AG04449 (cell line): ENCODE measurements at regions not wholly inside any gene's neighbourhood (a gene's known extent, or its start where the extent isn't known, plus 50 kb on each side); places are given as distances from the start of the nearest gene placed in this dataset.

ENCODE experiments used
- CTCF ChIA-PET: fragments of 350-600 bp; formaldehyde crosslinking; extraction: SDS; loops from one replicate; lab custom pipeline; 2021; ENCODE audit warnings: antibody characterized with exemption; lab: Yijun Ruan, JAX
- POLR2A ChIA-PET: fragments of 400-600, 350-600 bp; formaldehyde crosslinking; extraction: SDS; loops from one replicate; lab custom pipeline; 2020; ENCODE audit warnings: antibody characterized with exemption, inconsistent platforms; lab: Yijun Ruan, JAX
- DNase-seq: peaks from one replicate; pipeline ENCODE4 v3.0.0-alpha.2; 2010; ENCODE audit warnings: low read depth, low spot score
- H3K4me3 ChIP-seq: 2 replicates; pipeline ENCODE4 v1.5.1; 2011; ENCODE audit warnings: low read depth, mild to moderate bottlenecking, control low read depth, low read length
- TF ChIP-seq, protein P1 (sequence below): IDR thresholded peaks from one replicate; pipeline ENCODE4 v1.5.1; 2011; ENCODE audit warnings: mild to moderate bottlenecking, moderate library complexity, low read length, control low read depth, inconsistent platforms; ENCODE audit not compliant: insufficient read depth; ENCODE audit errors: missing control alignments

DNA sequence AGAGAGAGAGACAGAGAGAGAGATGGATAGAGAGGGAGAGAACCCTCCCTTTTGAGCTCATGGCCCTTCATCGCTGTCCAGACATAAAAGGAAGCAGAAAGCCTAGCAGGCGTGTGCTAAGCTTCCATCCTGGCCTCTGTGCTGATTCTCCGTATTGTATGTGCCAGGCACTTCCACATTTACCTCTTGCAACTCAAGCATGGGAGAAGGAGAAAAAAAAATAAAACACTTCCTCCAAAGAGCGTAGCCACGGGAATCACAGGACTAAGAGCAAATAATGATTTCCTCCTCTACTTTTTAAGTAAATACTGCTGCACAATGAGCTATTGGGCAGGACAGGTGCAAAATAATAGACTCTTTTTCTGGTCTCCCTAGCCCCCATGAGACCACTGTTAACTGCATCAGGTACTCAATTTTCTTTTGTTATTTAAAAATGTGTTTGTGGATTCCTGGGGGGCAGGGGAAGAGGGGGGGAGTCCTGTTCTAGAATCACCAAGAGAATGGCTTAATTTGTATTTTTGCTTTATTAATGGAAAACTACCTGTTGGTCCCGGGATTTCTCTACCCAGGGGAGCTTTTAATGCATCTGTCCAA is 154.3 kb downstream of the NXPE2 start:
- TF ChIP-seq, protein P1, sequence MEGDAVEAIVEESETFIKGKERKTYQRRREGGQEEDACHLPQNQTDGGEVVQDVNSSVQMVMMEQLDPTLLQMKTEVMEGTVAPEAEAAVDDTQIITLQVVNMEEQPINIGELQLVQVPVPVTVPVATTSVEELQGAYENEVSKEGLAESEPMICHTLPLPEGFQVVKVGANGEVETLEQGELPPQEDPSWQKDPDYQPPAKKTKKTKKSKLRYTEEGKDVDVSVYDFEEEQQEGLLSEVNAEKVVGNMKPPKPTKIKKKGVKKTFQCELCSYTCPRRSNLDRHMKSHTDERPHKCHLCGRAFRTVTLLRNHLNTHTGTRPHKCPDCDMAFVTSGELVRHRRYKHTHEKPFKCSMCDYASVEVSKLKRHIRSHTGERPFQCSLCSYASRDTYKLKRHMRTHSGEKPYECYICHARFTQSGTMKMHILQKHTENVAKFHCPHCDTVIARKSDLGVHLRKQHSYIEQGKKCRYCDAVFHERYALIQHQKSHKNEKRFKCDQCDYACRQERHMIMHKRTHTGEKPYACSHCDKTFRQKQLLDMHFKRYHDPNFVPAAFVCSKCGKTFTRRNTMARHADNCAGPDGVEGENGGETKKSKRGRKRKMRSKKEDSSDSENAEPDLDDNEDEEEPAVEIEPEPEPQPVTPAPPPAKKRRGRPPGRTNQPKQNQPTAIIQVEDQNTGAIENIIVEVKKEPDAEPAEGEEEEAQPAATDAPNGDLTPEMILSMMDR, result no peak
- DNase-seq, result no peak
- no peak overlapping the region for H3K4me3 ChIP-seq
- POLR2A ChIA-PET, result no interaction called here
- CTCF ChIA-PET, result no interaction called here

DNA sequence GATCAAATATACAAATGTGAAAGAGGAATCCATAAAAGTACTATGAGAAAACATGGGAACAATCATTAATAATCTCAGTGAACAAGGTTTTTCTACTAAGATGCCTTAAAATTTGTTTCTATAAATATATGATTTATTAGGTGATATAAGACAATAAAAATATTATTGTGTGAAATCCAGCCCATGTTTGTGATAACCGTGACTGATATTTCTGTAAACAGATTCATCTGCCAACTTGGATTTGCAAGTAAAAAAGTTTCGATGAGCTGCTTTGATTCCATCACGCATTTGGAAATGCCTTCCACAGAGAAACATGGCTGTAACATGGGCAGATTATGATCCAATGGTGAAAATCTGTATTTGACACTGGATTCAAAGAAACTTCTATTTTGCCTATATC is 157.8 kb downstream of the NXPE2 start:
- no peak for DNase-seq
- TF ChIP-seq, protein P1, result no peak
- POLR2A ChIA-PET, result no interaction called here
- CTCF ChIA-PET, result no interaction called here
- H3K4me3 ChIP-seq, result no peak overlapping the region

DNA sequence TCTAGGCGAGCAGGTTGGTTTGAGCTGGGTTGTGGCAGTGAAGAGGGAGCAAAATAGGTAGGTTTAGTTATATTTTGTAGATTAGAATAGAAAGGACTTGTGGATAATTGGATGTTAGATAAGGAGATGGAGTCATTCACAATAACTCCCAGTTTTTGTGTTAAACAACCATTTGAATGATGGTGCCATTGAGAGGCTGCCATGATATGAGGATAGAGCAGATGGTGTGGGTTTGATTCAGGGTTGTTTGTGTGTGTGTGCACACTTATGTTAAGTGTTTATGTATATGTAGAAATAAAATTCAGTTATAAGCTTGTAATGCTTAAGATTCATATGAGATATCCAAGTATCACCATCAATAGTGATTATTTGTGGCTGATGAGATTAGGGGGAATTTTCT is 166.6 kb downstream of the NXPE2 start:
- POLR2A ChIA-PET, result no interaction called here
- TF ChIP-seq, protein P1, result no peak
- no peak overlapping the region for H3K4me3 ChIP-seq
- DNase-seq, result no peak
- CTCF ChIA-PET, result no interaction called here

DNA sequence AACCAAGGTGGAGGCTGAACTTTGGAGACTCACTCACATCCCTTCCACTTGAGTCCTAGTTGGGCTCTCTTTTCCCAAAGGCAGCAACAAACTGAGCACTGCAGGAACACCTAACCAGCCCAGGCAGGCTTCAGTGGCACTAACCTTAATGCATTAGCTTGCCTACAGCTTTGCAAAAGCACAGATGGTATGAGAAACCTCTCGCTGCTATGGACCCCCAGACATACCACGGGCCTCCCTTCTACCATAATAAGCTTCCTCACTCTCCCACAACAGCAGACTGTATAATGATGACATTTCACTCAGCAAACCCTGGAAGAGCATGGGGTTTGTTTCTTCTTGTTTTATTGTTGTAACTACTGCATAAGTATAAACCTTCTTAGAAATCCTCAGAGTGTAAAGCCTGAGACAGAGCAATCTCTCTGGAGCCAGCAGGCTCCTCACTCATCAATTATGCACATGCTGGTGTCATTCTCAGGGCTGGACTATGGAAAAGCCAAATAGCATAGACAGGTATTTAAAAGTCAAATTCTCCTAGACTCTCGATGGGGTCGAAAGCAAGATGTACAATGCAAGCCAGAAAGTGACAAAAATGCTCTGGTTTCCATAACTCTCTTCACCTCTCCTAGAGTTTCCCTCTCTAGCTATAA is 167.6 kb downstream of the NXPE2 start:
- ChIA-PET POLR2A (no interaction called here), CTCF (no interaction called here)
- TF ChIP-seq, protein P1, result no peak
- H3K4me3 ChIP-seq, result no peak overlapping the region
- DNase-seq, result no peak

DNA sequence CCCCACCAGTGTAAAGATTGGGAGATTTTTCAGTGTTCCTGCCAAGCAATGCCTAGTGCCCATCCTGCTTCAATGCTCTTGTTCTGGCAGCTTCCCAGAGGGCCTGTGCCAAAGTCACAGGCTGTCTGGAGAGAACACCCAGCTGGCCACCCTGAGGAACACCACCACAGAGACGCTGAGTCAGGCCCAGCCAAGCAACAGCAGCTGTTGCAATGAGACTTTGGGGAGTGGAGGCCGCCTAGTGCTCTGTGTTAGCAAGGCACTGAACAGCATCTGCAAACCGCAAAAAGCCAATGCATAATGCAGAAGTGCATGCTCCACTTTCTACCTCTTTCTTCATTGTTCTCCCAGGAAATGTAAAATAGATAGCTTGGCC is 168.1 kb downstream of the NXPE2 start:
- no peak for DNase-seq
- TF ChIP-seq, protein P1, result no peak
- POLR2A ChIA-PET, result no interaction called here
- H3K4me3 ChIP-seq, result no peak overlapping the region
- CTCF ChIA-PET, result no interaction called here

DNA sequence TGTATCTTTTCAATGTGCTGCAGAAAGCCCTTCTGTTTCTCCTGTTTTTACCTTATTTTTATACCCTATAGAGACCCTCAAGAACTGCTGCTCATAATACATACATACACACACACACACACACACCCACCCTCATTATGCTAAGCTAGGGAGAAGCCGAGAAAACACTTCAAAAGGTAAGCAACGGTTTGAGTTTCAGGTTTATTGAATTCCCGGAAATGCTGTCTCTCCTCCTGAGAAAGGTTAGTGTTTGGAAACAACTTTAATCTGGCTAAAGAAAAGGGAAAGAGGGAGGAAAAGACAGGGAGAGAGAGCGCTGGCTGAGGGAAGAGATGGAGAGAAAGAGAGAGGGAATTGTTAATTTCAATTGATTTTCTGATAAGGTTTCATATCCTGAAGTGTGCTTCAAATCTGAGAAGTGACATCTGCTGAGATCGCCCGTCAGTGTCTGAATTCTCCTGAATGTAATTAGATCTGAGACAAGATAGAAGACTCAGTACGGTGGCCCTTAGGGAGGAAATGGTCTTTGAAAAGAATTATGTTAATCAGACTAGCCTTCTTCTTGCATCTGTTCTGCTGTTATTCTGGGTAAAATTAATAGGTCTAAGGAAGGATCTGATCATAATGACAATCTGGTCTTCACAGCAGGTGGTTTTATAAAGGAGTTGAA is 169.1 kb downstream of the NXPE2 start:
- no peak for DNase-seq
- ChIA-PET POLR2A (no interaction called here), CTCF (no interaction called here)
- TF ChIP-seq, protein P1, result no peak
- H3K4me3 ChIP-seq, result no peak overlapping the region
